ENCODE measurements at regions not wholly inside any gene's neighbourhood (a gene's known extent, or its start where the extent isn't known, plus 50 kb on each side); places are given as distances from the start of the nearest gene placed in this dataset.

GRCh38 chr5:28269978-28270377 lies 1231.6 kb upstream of the CDH9 start:
- TF ChIP-seq CTCF (conservative IDR thresholded peaks at IDR 0.05; ENCODE audit: low read depth in 2 of 2) (no peak), REST (IDR thresholded peaks at IDR 0.05; ENCODE audit: unreplicated experiment) (no peak), POLR2AphosphoS5 (IDR thresholded peaks at IDR 0.05; ENCODE audit: low read depth) (no peak), NANOG (IDR thresholded peaks at IDR 0.05; ENCODE audit: borderline replicate concordance) (no peak), EZH2 (IDR thresholded peaks at IDR 0.05; ENCODE audit: low read depth, unreplicated experiment) (no peak), EZH2phosphoT487 (IDR thresholded peaks at IDR 0.05; ENCODE audit: unreplicated experiment) (no peak), CREB1 (CRISPR knock-in tag; IDR thresholded peaks at IDR 0.05; ENCODE audit: low read depth) (no peak), JUNB (IDR thresholded peaks at IDR 0.05; ENCODE audit: unreplicated experiment) (no peak), ZNF114 (CRISPR knock-in tag; IDR thresholded peaks at IDR 0.05) (no peak), ETS1 (IDR thresholded peaks at IDR 0.05) (no peak), STAT1 (IDR thresholded peaks at IDR 0.05; ENCODE audit: unreplicated experiment) (no peak), ZNF331 (CRISPR knock-in tag; IDR thresholded peaks at IDR 0.05; ENCODE audit: low read depth) (no peak), ZNF462 (CRISPR knock-in tag; IDR thresholded peaks at IDR 0.05) (no peak)

All from GM23338 (cell line).